NT2/D1 (cell line): ENCODE measurements at regions not wholly inside any gene's neighbourhood (a gene's known extent, or its start where the extent isn't known, plus 50 kb on each side); places are given as distances from the start of the nearest gene placed in this dataset.

Experiments
- SUZ12 ChIP-seq: IDR thresholded peaks from 2 replicates; pipeline ENCODE4 v1.6.1; 2011; ENCODE audit not compliant: insufficient read length, insufficient read depth; ENCODE audit errors: extremely low read depth
- YY1 ChIP-seq: IDR thresholded peaks from 2 replicates; pipeline ENCODE4 v1.6.1; 2011; ENCODE audit not compliant: insufficient read length, insufficient read depth
- ZNF274 ChIP-seq: IDR thresholded peaks from 2 replicates; pipeline ENCODE4 v1.6.1; 2011; ENCODE audit warnings: mild to moderate bottlenecking, low read depth, low read length

DNA sequence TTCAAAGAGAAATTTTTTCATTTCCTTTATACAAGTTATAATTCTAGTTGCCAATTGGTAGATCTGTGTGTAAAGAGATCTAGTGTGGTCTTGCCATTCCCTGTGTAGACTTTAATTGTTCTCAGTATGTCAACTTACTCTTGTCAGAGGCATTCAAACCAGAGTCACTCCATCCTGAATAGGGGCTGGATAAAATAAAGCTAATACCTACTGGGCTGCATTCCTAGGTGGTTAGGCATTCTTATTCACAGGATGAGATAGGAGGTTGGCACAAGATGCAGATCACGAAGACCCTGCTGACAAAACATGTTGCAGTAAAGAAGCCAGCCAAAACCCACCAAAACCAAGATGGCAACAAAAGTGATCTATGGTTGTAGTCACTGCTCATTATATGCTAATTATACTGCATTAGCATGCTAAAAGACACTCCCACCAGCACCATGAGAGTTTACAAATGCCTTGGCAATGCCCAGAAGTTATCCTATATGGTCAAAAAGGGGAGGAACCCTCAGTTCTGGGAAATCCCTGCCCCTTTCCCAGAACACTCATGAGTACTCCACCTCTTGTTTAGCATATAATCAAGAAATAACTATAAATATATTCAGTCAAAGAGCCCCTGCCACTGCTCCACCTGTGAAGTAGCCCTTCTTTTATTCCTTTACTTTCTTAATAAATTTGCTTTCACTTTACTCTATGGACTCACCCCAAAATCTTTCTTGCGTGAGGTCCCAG lies 74.0 kb upstream of the ADAMTS5 start:
- TF ChIP-seq YY1 (no peak), ZNF274 (no peak), SUZ12 (no peak)
